ENCODE measurements at regions not wholly inside any gene's neighbourhood (a gene's known extent, or its start where the extent isn't known, plus 50 kb on each side); places are given as distances from the start of the nearest gene placed in this dataset.
"Not testable (repeated sequence)": the region's sequence is repeated elsewhere in the genome, so short reads cannot be mapped to it uniquely, and the experiment has no call there.

GRCh38 chr9:120308495-120308894 lies 271.5 kb downstream of the CDK5RAP2 start:
- no peaks in the 10 kb centered on the region for H3K9me3 ChIP-seq
- H3K27me3 ChIP-seq: no peaks in the 10 kb centered on the region
- H3K4me3 ChIP-seq: no peak overlapping the region
- no peaks in the 10 kb centered on the region for H3K4me1 ChIP-seq
- no peaks in the 10 kb centered on the region for H3K36me3 ChIP-seq
- H3K27ac ChIP-seq: no peak overlapping the region
- 6 to 11% methylated on average over 3 of the region's 3 CpGs for WGBS, 2 donors
- TF ChIP-seq CTCF (IDR thresholded peaks at IDR 0.05): no peak
- ATAC-seq (no peak), DNase-seq (no peak), FAIRE-seq (no peak)
- intact Hi-C loops (cut with DNase I): no loop called here

GRCh38 chr9:120307599-120307998 lies 272.4 kb downstream of the CDK5RAP2 start:
- ATAC-seq: no peak
- intact Hi-C loops (cut with DNase I): no loop called here
- no peak for TF ChIP-seq CTCF (IDR thresholded peaks at IDR 0.05)

GRCh38 chr9:120306561-120306960 lies 273.4 kb downstream of the CDK5RAP2 start:
- no peak overlapping the region for H3K4me3 ChIP-seq
- intact Hi-C loops (cut with DNase I): no loop called here
- no peak for TF ChIP-seq CTCF (IDR thresholded peaks at IDR 0.05)
- H3K9me3 ChIP-seq: no peaks in the 10 kb centered on the region
- DNase-seq (no peak), ATAC-seq (no peak), FAIRE-seq (no peak)
- no peaks in the 10 kb centered on the region for H3K4me1 ChIP-seq
- no peak overlapping the region for H3K27ac ChIP-seq
- no peaks in the 10 kb centered on the region for H3K36me3 ChIP-seq
- WGBS, 2 donors: 61 to 67% methylated on average over 3 of the region's 3 CpGs
- no peaks in the 10 kb centered on the region for H3K27me3 ChIP-seq

More at GRCh38 chr9:120307599-120307998, 272.4 kb downstream of the CDK5RAP2 start:
- H3K27ac ChIP-seq: no peak overlapping the region
- H3K27me3 ChIP-seq: no peaks in the 10 kb centered on the region
- no peaks in the 10 kb centered on the region for H3K4me1 ChIP-seq
- WGBS, 2 donors: 78 to 79% methylated on average over 2 of the region's 2 CpGs
- H3K4me3 ChIP-seq: no peak overlapping the region
- no peaks in the 10 kb centered on the region for H3K9me3 ChIP-seq
- no peaks in the 10 kb centered on the region for H3K36me3 ChIP-seq
- FAIRE-seq: no peak
- DNase-seq: no peak

GRCh38 chr9:120306088-120306487 lies 273.9 kb downstream of the CDK5RAP2 start:
- Histone ChIP-seq H3K4me1 (no peaks in the 10 kb centered on the region), H3K9me3 (no peaks in the 10 kb centered on the region), H3K4me3 (no peak overlapping the region), H3K36me3 (no peaks in the 10 kb centered on the region), H3K27ac (no peak overlapping the region), H3K27me3 (no peaks in the 10 kb centered on the region)
- DNase-seq: no peak
- ATAC-seq: no peak
- intact Hi-C loops (cut with DNase I): no loop called here
- no peak for TF ChIP-seq CTCF (IDR thresholded peaks at IDR 0.05)
- no peak for FAIRE-seq
- WGBS, 2 donors: 26 to 30% methylated on average over 3 of the region's 3 CpGs

- ATAC-seq; H3K4me3 ChIP-seq; DNase-seq; H3K4me1 ChIP-seq; H3K27ac ChIP-seq; H3K27me3 ChIP-seq; H3K9me3 ChIP-seq; intact Hi-C loops (cut with DNase I); H3K36me3 ChIP-seq; FAIRE-seq: not testable (repeated sequence)
- 90 to 93% methylated on average over 10 to 28 of the region's 28 CpGs for WGBS, 2 donors
These were observed 275.1 kb downstream of the CDK5RAP2 start for GRCh38 chr9:120304896-120305295.

GRCh38 chr9:120303519-120303918 lies 276.4 kb downstream of the CDK5RAP2 start:
- no peaks in the 10 kb centered on the region for H3K36me3 ChIP-seq
- no peaks in the 10 kb centered on the region for H3K9me3 ChIP-seq
- intact Hi-C loops (cut with DNase I): no loop called here
- no peak overlapping the region for H3K27ac ChIP-seq
- H3K4me1 ChIP-seq: no peaks in the 10 kb centered on the region
- WGBS, 2 donors: 68 to 79% methylated on average over 4 of the region's 4 CpGs
- H3K4me3 ChIP-seq: no peak overlapping the region
- TF ChIP-seq CTCF (IDR thresholded peaks at IDR 0.05): no peak
- DNase-seq (no peak), ATAC-seq (no peak), FAIRE-seq (no peak)
- H3K27me3 ChIP-seq: no peaks in the 10 kb centered on the region
